H1 (cell line): ENCODE measurements at regions not wholly inside any gene's neighbourhood (a gene's known extent, or its start where the extent isn't known, plus 50 kb on each side); places are given as distances from the start of the nearest gene placed in this dataset.

Experiments
- CTCF ChIA-PET: fragments of 300-600 bp; sonication (Branson Sonifier 250); formaldehyde crosslinking; loops from one replicate; lab custom pipeline; 2021; ENCODE audit not compliant: partially characterized antibody; lab: Charles Lee
- POLR2A ChIA-PET: fragments of 300-600 bp; sonication (Branson Sonifier 250); formaldehyde crosslinking; loops from one replicate; lab custom pipeline; 2021; ENCODE audit warnings: inconsistent platforms; ENCODE audit not compliant: partially characterized antibody; lab: Charles Lee
- DNase-seq, 2 experiments: peaks; one replicate each; pipeline versions ENCODE4 v3.0.0 to v3.0.0-alpha.2; 2010 to 2022; ENCODE audit warnings: low spot score in 2 of 2, low read depth in 1 of 2, mixed read lengths in 1 of 2
- FAIRE-seq: peaks from 2 replicates; lab custom pipeline; 2011; peaks lifted over from hg19 to GRCh38; lab: Jason Lieb, UNC
- H2AFZ ChIP-seq: 2 replicates; pipeline ENCODE4 v1.8.1; 2012; ENCODE audit warnings: low read length, inconsistent platforms
- H2AK5ac ChIP-seq: 2 replicates; pipeline ENCODE4 v1.6.1; 2013; ENCODE audit warnings: low read depth, low read length
- H2BK120ac ChIP-seq: replicated peaks from 2 replicates; pipeline ENCODE3; 2013; ENCODE audit warnings: low read depth, low read length, inconsistent platforms
- H2BK12ac ChIP-seq: 2 replicates; pipeline ENCODE4 v1.6.1; 2013; ENCODE audit warnings: low read depth, low read length
- H2BK15ac ChIP-seq: 2 replicates; pipeline ENCODE4 v1.6.1; 2013; ENCODE audit warnings: low read length
- H2BK20ac ChIP-seq: 2 replicates; pipeline ENCODE4 v1.6.1; 2013; ENCODE audit warnings: low read length
- H2BK5ac ChIP-seq: 2 replicates; pipeline ENCODE4 v1.6.1; 2013; ENCODE audit warnings: low read depth, low read length
- H3K14ac ChIP-seq: 2 replicates; pipeline ENCODE4 v1.6.1; 2013; ENCODE audit warnings: inconsistent platforms; ENCODE audit not compliant: insufficient read length
- H3K18ac ChIP-seq: 2 replicates; pipeline ENCODE4 v1.6.1; 2013; ENCODE audit warnings: low read length; ENCODE audit errors: extremely low read depth
- H3K23ac ChIP-seq: 2 replicates; pipeline ENCODE4 v1.6.1; 2013; ENCODE audit warnings: inconsistent platforms; ENCODE audit not compliant: insufficient read length
- H3K23me2 ChIP-seq: 2 replicates; pipeline ENCODE4 v1.6.1; 2013; ENCODE audit warnings: low read depth, low read length
- H3K27ac ChIP-seq: 2 replicates; pipeline ENCODE4 v1.6.1; 2011; ENCODE audit warnings: low read depth, low read length, inconsistent platforms
- H3K27me3 ChIP-seq, 4 experiments: replicated peaks in 1 of 4; 1 replicate in 1 of 4; 2 replicates in 3 of 4; pipeline versions ENCODE4 v1.6.1 to v1.8.1; 2011 to 2013; ENCODE audit warnings: low read length in 3 of 4, mild to moderate bottlenecking in 3 of 4, inconsistent platforms in 2 of 4, mixed read lengths in 2 of 4, moderate library complexity in 1 of 4; ENCODE audit not compliant: control insufficient read depth in 3 of 4, insufficient read depth in 3 of 4; ENCODE audit errors: extremely low read depth in 1 of 4
- H3K36me3 ChIP-seq, 4 experiments: 2 replicates each; pipeline versions ENCODE4 v1.6.1 to v1.8.1; 2011 to 2013; ENCODE audit warnings: mild to moderate bottlenecking in 4 of 4, low read length in 3 of 4, moderate library complexity in 2 of 4, control low read depth in 1 of 4, inconsistent platforms in 1 of 4; ENCODE audit not compliant: insufficient read depth in 4 of 4, control insufficient read depth in 2 of 4
- H3K4ac ChIP-seq: replicated peaks from 2 replicates; pipeline ENCODE3; 2013; ENCODE audit warnings: low read length, low read depth, mixed read lengths, inconsistent platforms; ENCODE audit not compliant: insufficient read length
- H3K4me1 ChIP-seq, 4 experiments: replicated peaks in 1 of 4; 1 replicate in 1 of 4; 2 replicates in 3 of 4; pipeline versions ENCODE4 v1.6.1 to v1.8.1; 2011 to 2013; ENCODE audit warnings: low read length in 3 of 4, inconsistent platforms in 2 of 4, mixed read lengths in 1 of 4; ENCODE audit not compliant: insufficient read depth in 4 of 4, control insufficient read depth in 3 of 4
- H3K4me2 ChIP-seq, 2 experiments: 2 replicates each; pipeline versions ENCODE4 v1.6.1 to v1.8.1; 2011 to 2013; ENCODE audit warnings: low read depth in 2 of 2, low read length in 2 of 2, control low read depth in 1 of 2, inconsistent platforms in 1 of 2, mild to moderate bottlenecking in 1 of 2; ENCODE audit not compliant: insufficient read depth in 1 of 2
- H3K4me3 ChIP-seq, 4 experiments: fragments of 200-600, 300-600 bp in 1 of 4; sonication (generic), shearing (Covaris generic), sonication (Bioruptor Twin) in 1 of 4; 2 replicates each; pipeline versions ENCODE4 v1.5.1 to v1.8.1; 2011 to 2016; ENCODE audit warnings: low read length in 4 of 4, low read depth in 3 of 4, control low read depth in 2 of 4, inconsistent platforms in 2 of 4, mild to moderate bottlenecking in 2 of 4, mixed read lengths in 1 of 4, moderate library complexity in 1 of 4; ENCODE audit not compliant: insufficient read depth in 2 of 4; ENCODE audit errors: extremely low read depth in 1 of 4
- H3K56ac ChIP-seq: replicated peaks from 2 replicates; pipeline ENCODE3; 2013; ENCODE audit warnings: low read depth, mild to moderate bottlenecking, mixed read lengths, low read length, inconsistent platforms; ENCODE audit not compliant: insufficient read length
- H3K79me1 ChIP-seq: 2 replicates; pipeline ENCODE4 v1.6.1; 2013; ENCODE audit warnings: low read depth, low read length, control low read depth
- H3K79me2 ChIP-seq, 2 experiments: 2 replicates each; pipeline versions ENCODE4 v1.6.1 to v1.8.1; 2012 to 2013; ENCODE audit warnings: low read length in 2 of 2, mild to moderate bottlenecking in 2 of 2, inconsistent platforms in 1 of 2; ENCODE audit not compliant: insufficient read depth in 2 of 2, control insufficient read depth in 1 of 2
- H3K9ac ChIP-seq, 4 experiments: replicated peaks in 1 of 4; 1 replicate in 1 of 4; 2 replicates in 3 of 4; pipeline versions ENCODE4 v1.6.1 to v1.8.1; 2011 to 2013; ENCODE audit warnings: low read depth in 3 of 4, low read length in 3 of 4, control low read depth in 2 of 4, mild to moderate bottlenecking in 2 of 4, moderate library complexity in 2 of 4, inconsistent platforms in 1 of 4; ENCODE audit errors: extremely low read depth in 1 of 4
- H3K9me3 ChIP-seq, 2 experiments: 2 replicates each; pipeline versions ENCODE4 v1.6.1 to v1.8.1; 2012 to 2013; ENCODE audit warnings: mild to moderate bottlenecking in 2 of 2, moderate library complexity in 2 of 2, control low read depth in 1 of 2, inconsistent platforms in 1 of 2, low read depth in 1 of 2, low read length in 1 of 2, mixed read lengths in 1 of 2; ENCODE audit not compliant: insufficient read depth in 2 of 2
- H4K20me1 ChIP-seq, 2 experiments: replicated peaks in 1 of 2; 2 replicates each; pipeline versions ENCODE3 to v1.8.1; 2011 to 2013; ENCODE audit warnings: inconsistent platforms in 2 of 2, low read length in 2 of 2, mild to moderate bottlenecking in 1 of 2; ENCODE audit not compliant: insufficient read depth in 2 of 2, control insufficient read depth in 1 of 2
- H4K5ac ChIP-seq: 2 replicates; pipeline ENCODE4 v1.6.1; 2013; ENCODE audit warnings: low read length, low read depth, mixed read lengths, inconsistent platforms; ENCODE audit not compliant: insufficient read length
- H4K8ac ChIP-seq: 2 replicates; pipeline ENCODE4 v1.8.0; 2013; ENCODE audit warnings: mild to moderate bottlenecking, moderate library complexity, low read length, inconsistent platforms; ENCODE audit not compliant: insufficient read depth; ENCODE audit errors: extremely low read depth
- H4K91ac ChIP-seq: replicated peaks from 2 replicates; pipeline ENCODE3; 2013; ENCODE audit warnings: low read length, mixed read lengths, inconsistent platforms; ENCODE audit not compliant: insufficient read length
- CEBPB ChIP-seq: IDR thresholded peaks from 2 replicates; pipeline ENCODE4 v1.6.1; 2012; ENCODE audit warnings: low read depth, low read length
- GABPA ChIP-seq: IDR thresholded peaks from 2 replicates; pipeline ENCODE4 v1.6.1; 2011; ENCODE audit warnings: mild to moderate bottlenecking, low read length, moderate library complexity, borderline replicate concordance; ENCODE audit not compliant: insufficient read depth
- KDM5A ChIP-seq: fragments of 200-600 bp; IDR thresholded peaks from 2 replicates; pipeline ENCODE4 v1.7.1; 2012; ENCODE audit warnings: mild to moderate bottlenecking, low read length, inconsistent platforms, mixed read lengths
- RAD21 ChIP-seq, 2 experiments: IDR thresholded peaks in 1 of 2; conservative IDR thresholded peaks in 1 of 2; 2 replicates each; pipeline ENCODE4 v1.6.1; 2011; ENCODE audit warnings: low read depth in 2 of 2, low read length in 2 of 2, improper control_type of control experiment in 1 of 2, inconsistent platforms in 1 of 2, mild to moderate bottlenecking in 1 of 2, moderate library complexity in 1 of 2
- WGBS, 2 experiments: shearing (Covaris generic) in 1 of 2; methylation state at CpG; one replicate each; pipeline versions ENCODE4 v1.1.6 to v1.1.7; 2013 to 2015; ENCODE audit warnings: low lambda C conversion rate in 2 of 2, mixed read lengths in 2 of 2, inconsistent platforms in 1 of 2, low coverage in 1 of 2, missing lambda C conversion rate in 1 of 2; ENCODE audit not compliant: insufficient replicate concordance in 2 of 2, insufficient coverage in 1 of 2, insufficient read length in 1 of 2; ENCODE audit errors: extremely low coverage in 1 of 2, missing lambda C conversion rate in 1 of 2; 5-methylcytosine and 5-hydroxymethylcytosine counted together

GRCh38 chr6:110048221-110048875, 70.2 kb downstream of the GPR6 start:
- Histone ChIP-seq H4K91ac (no peak overlapping the region), H4K20me1 (no peaks in the 10 kb centered on the region), H3K4me2 (no peak overlapping the region), H2BK5ac (no peak overlapping the region), H3K23me2 (no peaks in the 10 kb centered on the region), H2BK15ac (no peak overlapping the region), H2AFZ (no peak overlapping the region), H3K9ac (no peak overlapping the region), H3K4ac (no peak overlapping the region), H4K5ac (no peak overlapping the region), H3K36me3 (no peaks in the 10 kb centered on the region), H3K79me2 (no peaks in the 10 kb centered on the region), H3K27ac (no peak overlapping the region), H3K79me1 (no peaks in the 10 kb centered on the region), H2AK5ac (no peak overlapping the region), H3K23ac (no peak overlapping the region), H2BK20ac (no peak overlapping the region), H3K4me1 (peaks cover 0 to under 1% (median 0%) of the 10 kb centered on the region in 4 experiments; a peak in 1 of 7 replicates), H3K18ac (no peak overlapping the region), H4K8ac (no peak overlapping the region), H2BK12ac (no peak overlapping the region), H3K56ac (no peak overlapping the region)
- no peak for FAIRE-seq
- no peak for DNase-seq
- CTCF ChIA-PET: interaction anchor here (1.1 to 3.6 kb wide), 7 partner anchors 10 to 346 kb away, joined by 3 to 45 read pairs (median 6); no protein-coding TSS in a partner anchor
- 91% methylated on average over 4 of the region's 4 CpGs; no CpG with 5 or more reads in 1 of the 2 experiments for WGBS, 2 experiments
- POLR2A ChIA-PET: interaction anchor here (0.8 kb wide), 1 partner anchor 9 kb away, joined by 3 read pairs; no protein-coding TSS in a partner anchor
- TF ChIP-seq KDM5A (no peak), RAD21 (IDR thresholded peaks at IDR 0.05 in 1 of 2, conservative IDR thresholded peaks at IDR 0.05 in 1 of 2; ENCODE audit: low read depth in 2 of 2, low read length in 2 of 2) (peak in 1 of 2 experiments; percentile 10; a peak in 1 of 4 replicates), CEBPB (no peak), GABPA (no peak)
- TF ChIP-seq, all 59 proteins: peak for 1
- H2BK120ac ChIP-seq: no peak overlapping the region
- no peak overlapping the region for H3K4me3 ChIP-seq
- H3K9me3 ChIP-seq: no peaks in the 10 kb centered on the region
- H3K14ac ChIP-seq: no peak overlapping the region
- H3K27me3 ChIP-seq: no peaks in the 10 kb centered on the region
